SK-N-SH (cell line): ENCODE measurements at regions not wholly inside any gene's neighbourhood (a gene's known extent, or its start where the extent isn't known, plus 50 kb on each side); places are given as distances from the start of the nearest gene placed in this dataset.
A peak's percentile ranks its signal among the peaks of the same experiment; 100 is the strongest.

Experiments used
- CTCF ChIA-PET: fragments of 300-600, 350-600 bp; formaldehyde crosslinking; extraction: SDS; loops from one replicate; lab custom pipeline; 2021; lab: Yijun Ruan, JAX
- POLR2A ChIA-PET: fragments of 350-600 bp; sonication (Branson Sonifier 250); formaldehyde crosslinking; extraction: SDS; loops from one replicate; lab custom pipeline; 2020; ENCODE audit warnings: antibody characterized with exemption, inconsistent platforms; lab: Yijun Ruan, JAX
- DNase-seq: peaks from one replicate; pipeline ENCODE4 v3.0.0; 2012
- H2AFZ ChIP-seq: fragments of 200-600 bp; sonication (generic); 2 replicates; pipeline ENCODE4 v1.8.1; 2016; ENCODE audit warnings: antibody characterized with exemption, mild to moderate bottlenecking, low read depth
- H3F3A ChIP-seq: fragments of 200-600 bp; sonication (generic); replicated peaks from 2 replicates; pipeline ENCODE3; 2016; ENCODE audit warnings: antibody characterized with exemption, mild to moderate bottlenecking; ENCODE audit not compliant: insufficient read depth
- H3K27ac ChIP-seq, 2 experiments: fragments of 200-500 bp in 1 of 2; fragments of 200-600 bp in 1 of 2; sonication (Bioruptor generic) in 1 of 2; sonication (generic), shearing (Covaris generic) in 1 of 2; 2 replicates each; pipeline versions ENCODE4 v1.5.1 to v1.6.1; 2014 to 2016; ENCODE audit warnings: low read depth in 2 of 2, inconsistent platforms in 1 of 2, low read length in 1 of 2, mild to moderate bottlenecking in 1 of 2, mixed read lengths in 1 of 2
- H3K27me3 ChIP-seq: fragments of 200-600 bp; sonication (generic), shearing (Covaris generic); 2 replicates; pipeline ENCODE4 v1.6.1; 2016; ENCODE audit warnings: mixed run types; ENCODE audit not compliant: insufficient read depth
- H3K36me3 ChIP-seq, 2 experiments: fragments of 200-500 bp in 1 of 2; fragments of 200-600 bp in 1 of 2; sonication (Bioruptor generic) in 1 of 2; sonication (generic) in 1 of 2; replicated peaks in 1 of 2; 2 replicates each; pipeline versions ENCODE3 to v1.5.1; 2014 to 2016; ENCODE audit warnings: low read length in 1 of 2, mild to moderate bottlenecking in 1 of 2; ENCODE audit not compliant: insufficient read depth in 2 of 2, control insufficient read depth in 1 of 2
- H3K4me1 ChIP-seq, 2 experiments: fragments of 200-500 bp in 1 of 2; fragments of 200-600 bp in 1 of 2; sonication (Bioruptor generic) in 1 of 2; sonication (generic), shearing (Covaris generic) in 1 of 2; 2 replicates each; pipeline versions ENCODE4 v1.5.1 to v1.6.1; 2014 to 2016; ENCODE audit warnings: low read depth in 1 of 2, low read length in 1 of 2, mixed run types in 1 of 2; ENCODE audit not compliant: insufficient read depth in 2 of 2, control insufficient read depth in 1 of 2
- H3K4me2 ChIP-seq: fragments of 200-600 bp; sonication (generic), shearing (Covaris generic); 2 replicates; pipeline ENCODE4 v1.6.1; 2017; ENCODE audit warnings: mixed run types
- H3K4me3 ChIP-seq, 2 experiments: fragments of 200-500 bp in 1 of 2; fragments of 200-600 bp in 1 of 2; sonication (Bioruptor generic) in 1 of 2; sonication (generic), shearing (Covaris generic) in 1 of 2; 2 replicates each; pipeline versions ENCODE4 v1.5.1 to v1.8.1; 2014 to 2016; ENCODE audit warnings: low read depth in 2 of 2, inconsistent platforms in 1 of 2, low read length in 1 of 2, mild to moderate bottlenecking in 1 of 2, mixed read lengths in 1 of 2, moderate library complexity in 1 of 2
- H3K79me2 ChIP-seq: fragments of 200-600 bp; sonication (generic); 2 replicates; pipeline ENCODE4 v1.8.1; 2017; ENCODE audit warnings: mild to moderate bottlenecking; ENCODE audit not compliant: insufficient read depth
- H3K9ac ChIP-seq: fragments of 200-600 bp; sonication (generic); 2 replicates; pipeline ENCODE4 v1.6.1; 2017; ENCODE audit warnings: mixed run types
- H3K9me2 ChIP-seq: fragments of 200-600 bp; sonication (generic); 2 replicates; pipeline ENCODE4 v1.6.1; 2017; ENCODE audit warnings: mixed run types
- H3K9me3 ChIP-seq: fragments of 200-600 bp; sonication (generic); 2 replicates; pipeline ENCODE4 v1.6.1; 2017; ENCODE audit warnings: mixed run types, mild to moderate bottlenecking, moderate library complexity
- H4K20me1 ChIP-seq: fragments of 200-600 bp; sonication (generic); 2 replicates; pipeline ENCODE4 v1.6.1; 2017; ENCODE audit warnings: mild to moderate bottlenecking, mixed run types; ENCODE audit not compliant: insufficient read depth
- CTCF ChIP-seq: fragments of 200-600 bp; sonication (generic); IDR thresholded peaks from 2 replicates; pipeline ENCODE4 v1.6.1; 2017; ENCODE audit warnings: antibody characterized with exemption, mild to moderate bottlenecking, moderate library complexity
- FOSL2 ChIP-seq: IDR thresholded peaks from 2 replicates; pipeline ENCODE4 v1.4.0; 2012; ENCODE audit warnings: low read depth, mild to moderate bottlenecking, moderate library complexity, borderline replicate concordance
- JUND ChIP-seq: IDR thresholded peaks from 2 replicates; pipeline ENCODE4 v1.4.0; 2012
- MAX ChIP-seq: IDR thresholded peaks from 2 replicates; pipeline ENCODE4 v1.4.0; 2012; ENCODE audit warnings: low read depth
- NRF1 ChIP-seq: IDR thresholded peaks from 2 replicates; pipeline ENCODE4 v1.6.1; 2012; ENCODE audit warnings: low read depth, mild to moderate bottlenecking, low read length
- RAD21 ChIP-seq: IDR thresholded peaks from 2 replicates; pipeline ENCODE4 v1.6.1; 2012; ENCODE audit warnings: mild to moderate bottlenecking, low read length
- RCOR1 ChIP-seq: fragments of 150-350 bp; IDR thresholded peaks from 2 replicates; pipeline ENCODE4 v1.6.1; 2017; ENCODE audit warnings: antibody characterized with exemption, low read length
- REST ChIP-seq: IDR thresholded peaks from 2 replicates; pipeline ENCODE4 v1.6.1; 2012; ENCODE audit warnings: mild to moderate bottlenecking, low read depth, low read length, moderate library complexity
- SMC3 ChIP-seq: IDR thresholded peaks from 2 replicates; pipeline ENCODE4 v1.6.1; 2012; ENCODE audit warnings: low read depth, low read length, improper control_type of control experiment
- TCF12 ChIP-seq: IDR thresholded peaks from 2 replicates; pipeline ENCODE4 v1.4.0; 2012
- USF2 ChIP-seq: fragments of 150-350 bp; IDR thresholded peaks from 2 replicates; pipeline ENCODE4 v1.6.1; 2017; ENCODE audit warnings: antibody characterized with exemption, low read length, low read depth, borderline replicate concordance
- WGBS: methylation state at CpG from one replicate; pipeline ENCODE4 v1.1.6; 2017; ENCODE audit warnings: low lambda C conversion rate; 5-methylcytosine and 5-hydroxymethylcytosine counted together

- H3K36me3 ChIP-seq = no peaks in the 10 kb centered on the region
- H3K27ac ChIP-seq = no peak overlapping the region
- H3F3A ChIP-seq = no peaks in the 10 kb centered on the region
- ChIA-PET CTCF (interaction anchor here (1.7 to 2.7 kb wide), 4 partner anchors 14 to 85 kb away, joined by 5 to 36 read pairs (median 8); no protein-coding TSS in a partner anchor), POLR2A (interaction anchor here (0.8 kb wide), 1 partner anchor 11 kb away, joined by 3 read pairs; no protein-coding TSS in a partner anchor)
- H3K79me2 ChIP-seq = no peaks in the 10 kb centered on the region
- no peak overlapping the region for H3K4me2 ChIP-seq
- no peak overlapping the region for H2AFZ ChIP-seq
- no peaks in the 10 kb centered on the region for H3K9me2 ChIP-seq
- peaks cover 8% of the 10 kb centered on the region; the same call in 1 of the 2 replicates for H3K27me3 ChIP-seq
- WGBS = 60% methylated on average over 6 of the region's 6 CpGs
- no peak overlapping the region for H3K4me3 ChIP-seq
- DNase-seq = no peak
- no peaks in the 10 kb centered on the region for H3K9me3 ChIP-seq
- no peaks in the 10 kb centered on the region for H4K20me1 ChIP-seq
- no peak overlapping the region for H3K9ac ChIP-seq
- peaks cover 0 to 3% of the 10 kb centered on the region in 2 experiments; a peak in 1 of 4 replicates for H3K4me1 ChIP-seq
- TF ChIP-seq TCF12 (no peak), USF2 (no peak), MAX (no peak)
Observed at GRCh38 chr9:33638391-33638915, 114.4 kb downstream of the ANKRD18B start.

- POLR2A ChIA-PET = no interaction called here
- no peaks in the 10 kb centered on the region for H3K9me2 ChIP-seq
- no peak overlapping the region for H3K27ac ChIP-seq
- CTCF ChIA-PET = interaction anchor here (0.9 to 1.5 kb wide), 2 partner anchors 22 to 76 kb away, joined by 3 read pairs; no protein-coding TSS in a partner anchor
- H3K27me3 ChIP-seq = no peaks in the 10 kb centered on the region; the same call in 1 of the 2 replicates
- H3K4me3 ChIP-seq = no peak overlapping the region
- no peaks in the 10 kb centered on the region for H3F3A ChIP-seq
- no peak for DNase-seq
- H3K4me2 ChIP-seq = no peak overlapping the region
- H3K9ac ChIP-seq = no peak overlapping the region
- no peaks in the 10 kb centered on the region for H3K4me1 ChIP-seq
- H3K36me3 ChIP-seq = no peaks in the 10 kb centered on the region
- H3K9me3 ChIP-seq = no peaks in the 10 kb centered on the region
- no peaks in the 10 kb centered on the region for H3K79me2 ChIP-seq
- no peak overlapping the region for H2AFZ ChIP-seq
- TF ChIP-seq USF2 (no peak), REST (no peak), RCOR1 (no peak), SMC3 (no peak), NRF1 (no peak), JUND (no peak), CTCF (peak; percentile 31; the same call in 1 of the 2 replicates), RAD21 (peak; percentile 11; the same call in 1 of the 2 replicates), FOSL2 (no peak)
- H4K20me1 ChIP-seq = no peaks in the 10 kb centered on the region
Observed at GRCh38 chr9:33645706-33646105, 121.7 kb downstream of the ANKRD18B start.
